ENCODE measurements at regions not wholly inside any gene's neighbourhood (a gene's known extent, or its start where the extent isn't known, plus 50 kb on each side); places are given as distances from the start of the nearest gene placed in this dataset.

GRCh38 chr2:234143896-234144295, 93.4 kb downstream of the SPP2 start:
- no peak for TF ChIP-seq POLR2A (IDR thresholded peaks at IDR 0.05)
- no peak for TF ChIP-seq CTCF (IDR thresholded peaks at IDR 0.05)

Measured in gastroesophageal sphincter (tissue), 3 donors.